IMR-90 (cell line): ENCODE measurements at regions not wholly inside any gene's neighbourhood (a gene's known extent, or its start where the extent isn't known, plus 50 kb on each side); places are given as distances from the start of the nearest gene placed in this dataset.

Experiments used
- ATAC-seq: fragments of 200-7000 bp; cut with Tn5 transposase; 2 replicates; pipeline ENCODE4 v1.9.1; 2020; ENCODE audit warnings: low read depth, mild to moderate bottlenecking, moderate library complexity
- BruUV-seq: library from RNA; stranded (reverse); fragments of 400-500 nt; replicated peaks from 2 replicates; lab custom pipeline; 2021; lab: Mats Ljungman, UMichigan
- CTCF ChIA-PET: fragments of 300-600 bp; formaldehyde crosslinking; extraction: SDS; loops from one replicate; lab custom pipeline; 2021; ENCODE audit warnings: antibody characterized with exemption; lab: Yijun Ruan, JAX
- POLR2A ChIA-PET: fragments of 300-600 bp; sonication (Branson Sonifier 250); formaldehyde crosslinking; loops from one replicate; lab custom pipeline; 2022; ENCODE audit warnings: antibody characterized with exemption; ENCODE audit not compliant: unreplicated experiment; lab: Charles Lee
- DNase-seq: peaks from one replicate; pipeline ENCODE4 v3.0.0; 2013
- H2AFZ ChIP-seq: replicated peaks from 2 replicates; pipeline ENCODE3; 2013; ENCODE audit warnings: low read length, mild to moderate bottlenecking; ENCODE audit not compliant: poor library complexity
- H2AK5ac ChIP-seq: 2 replicates; pipeline ENCODE4 v1.6.1; 2013; ENCODE audit warnings: low read depth, low read length, inconsistent platforms
- H2AK9ac ChIP-seq: replicated peaks from 2 replicates; pipeline ENCODE3; 2013; ENCODE audit warnings: mild to moderate bottlenecking, low read depth, low read length, moderate library complexity; ENCODE audit not compliant: poor library complexity
- H2BK120ac ChIP-seq: 2 replicates; pipeline ENCODE4 v1.6.1; 2013; ENCODE audit warnings: low read depth, low read length, inconsistent platforms
- H2BK15ac ChIP-seq: 3 replicates; pipeline ENCODE4 v1.6.1; 2013; ENCODE audit warnings: low read depth, low read length, inconsistent platforms
- H2BK20ac ChIP-seq: 2 replicates; pipeline ENCODE4 v1.6.1; 2013; ENCODE audit warnings: low read depth, mild to moderate bottlenecking, inconsistent platforms, low read length, moderate library complexity
- H2BK5ac ChIP-seq: 2 replicates; pipeline ENCODE4 v1.6.1; 2013; ENCODE audit warnings: mild to moderate bottlenecking, low read depth, low read length, inconsistent platforms; ENCODE audit not compliant: poor library complexity, severe bottlenecking
- H3K14ac ChIP-seq: replicated peaks from 2 replicates; pipeline ENCODE4 v1.6.1; 2013; ENCODE audit warnings: low read depth, low read length, inconsistent platforms
- H3K18ac ChIP-seq: 2 replicates; pipeline ENCODE4 v1.6.1; 2013; ENCODE audit warnings: low read depth, low read length, control low read depth
- H3K23ac ChIP-seq: 2 replicates; pipeline ENCODE4 v1.6.1; 2013; ENCODE audit warnings: low read depth, low read length, inconsistent platforms
- H3K27ac ChIP-seq: 2 replicates; pipeline ENCODE4 v1.5.1; 2013; ENCODE audit warnings: mild to moderate bottlenecking, control low read depth, low read length; ENCODE audit not compliant: insufficient read depth
- H3K27me3 ChIP-seq: 2 replicates; pipeline ENCODE4 v1.6.1; 2013; ENCODE audit warnings: low read length; ENCODE audit not compliant: control insufficient read depth, insufficient read depth
- H3K36me3 ChIP-seq: 2 replicates; pipeline ENCODE4 v1.6.1; 2013; ENCODE audit warnings: low read length, mixed read lengths; ENCODE audit not compliant: control insufficient read depth, insufficient read depth
- H3K4ac ChIP-seq: 2 replicates; pipeline ENCODE4 v1.6.1; 2013; ENCODE audit warnings: low read depth, low read length, inconsistent platforms
- H3K4me1 ChIP-seq: 2 replicates; pipeline ENCODE4 v1.6.1; 2013; ENCODE audit warnings: low read length, mixed read lengths; ENCODE audit not compliant: control insufficient read depth, insufficient read depth
- H3K4me2 ChIP-seq: 2 replicates; pipeline ENCODE4 v1.6.1; 2013; ENCODE audit warnings: low read depth, mild to moderate bottlenecking, control low read depth, low read length, moderate library complexity
- H3K4me3 ChIP-seq: 2 replicates; pipeline ENCODE4 v1.5.1; 2013; ENCODE audit warnings: low read depth, mild to moderate bottlenecking, control low read depth, low read length, moderate library complexity; ENCODE audit not compliant: insufficient read depth
- H3K56ac ChIP-seq: 2 replicates; pipeline ENCODE4 v1.6.1; 2013; ENCODE audit warnings: low read length, inconsistent platforms; ENCODE audit not compliant: insufficient read depth; ENCODE audit errors: extremely low read depth
- H3K79me1 ChIP-seq, 2 experiments: 2 replicates each; pipeline ENCODE4 v1.6.1; 2013; ENCODE audit warnings: low read length in 2 of 2, inconsistent platforms in 1 of 2, low read depth in 1 of 2
- H3K9ac ChIP-seq: 2 replicates; pipeline ENCODE4 v1.6.1; 2013; ENCODE audit warnings: low read depth, low read length, control low read depth
- H3K9me1 ChIP-seq: 2 replicates; pipeline ENCODE4 v1.6.1; 2013; ENCODE audit warnings: low read length, inconsistent platforms; ENCODE audit not compliant: insufficient read depth
- H3K9me3 ChIP-seq: 2 replicates; pipeline ENCODE4 v1.6.1; 2013; ENCODE audit warnings: low read length; ENCODE audit not compliant: control insufficient read depth, insufficient read depth
- H4K20me1 ChIP-seq: 2 replicates; pipeline ENCODE4 v1.6.1; 2013; ENCODE audit warnings: low read length, inconsistent platforms; ENCODE audit not compliant: insufficient read depth
- H4K5ac ChIP-seq: 2 replicates; pipeline ENCODE4 v1.6.1; 2013; ENCODE audit warnings: mild to moderate bottlenecking, low read depth, low read length, control low read depth
- H4K8ac ChIP-seq, 2 experiments: 2 replicates each; pipeline ENCODE4 v1.6.1; 2013; ENCODE audit warnings: low read depth in 2 of 2, low read length in 2 of 2, control low read depth in 1 of 2, inconsistent platforms in 1 of 2
- H4K91ac ChIP-seq: 2 replicates; pipeline ENCODE4 v1.6.1; 2013; ENCODE audit warnings: low read depth, low read length, inconsistent platforms; ENCODE audit not compliant: insufficient read depth
- CHD1 ChIP-seq: IDR thresholded peaks from 2 replicates; pipeline ENCODE4 v1.6.1; 2012; ENCODE audit warnings: low read depth, low read length, improper control_type of control experiment
- MAZ ChIP-seq: IDR thresholded peaks from 2 replicates; pipeline ENCODE4 v1.6.1; 2012; ENCODE audit warnings: low read depth, mild to moderate bottlenecking, low read length, improper control_type of control experiment, moderate library complexity, borderline replicate concordance
- NFE2L2 ChIP-seq: fragments of 150-350 bp; IDR thresholded peaks from 2 replicates; pipeline ENCODE4 v1.6.1; 2016; ENCODE audit warnings: low read depth, mild to moderate bottlenecking, low read length
- POLR2A ChIP-seq: IDR thresholded peaks from 2 replicates; pipeline ENCODE4 v1.6.1; 2012; ENCODE audit warnings: mild to moderate bottlenecking, low read depth, low read length
- RAD21 ChIP-seq: IDR thresholded peaks from 2 replicates; pipeline ENCODE4 v1.6.1; 2012; ENCODE audit warnings: low read length, improper control_type of control experiment
- RCOR1 ChIP-seq: IDR thresholded peaks from 2 replicates; pipeline ENCODE4 v1.6.1; 2012; ENCODE audit warnings: mild to moderate bottlenecking, low read length, improper control_type of control experiment; ENCODE audit not compliant: insufficient replicate concordance
- WGBS, 2 experiments: methylation state at CpG; one replicate each; pipeline versions ENCODE4 v1.1.5 to v1.1.7; 2013; ENCODE audit warnings: missing lambda C conversion rate in 2 of 2; ENCODE audit not compliant: insufficient read length in 1 of 2; ENCODE audit errors: extremely low coverage in 2 of 2; 5-methylcytosine and 5-hydroxymethylcytosine counted together
- dilution Hi-C: fragments of 300-500 bp; cut with HindIII; formaldehyde crosslinking; loops from one replicate; pipeline ENCODE4 v1.14.3; 2018; ENCODE audit warnings: low sequenced_read_pairs; ENCODE audit not compliant: unreplicated experiment
- in situ Hi-C: fragments of 300-500 bp; cut with MboI; formaldehyde crosslinking; loops from 3 replicates; pipeline ENCODE4 v1.14.3; 2019; ENCODE audit warnings: low sequenced_read_pairs, inconsistent platforms, mixed read lengths
- intact Hi-C: fragments of 100-400 bp; cut with micrococcal nuclease; formaldehyde crosslinking; loops from 2 replicates; pipeline ENCODE4 v1.10.0; 2022

DNA sequence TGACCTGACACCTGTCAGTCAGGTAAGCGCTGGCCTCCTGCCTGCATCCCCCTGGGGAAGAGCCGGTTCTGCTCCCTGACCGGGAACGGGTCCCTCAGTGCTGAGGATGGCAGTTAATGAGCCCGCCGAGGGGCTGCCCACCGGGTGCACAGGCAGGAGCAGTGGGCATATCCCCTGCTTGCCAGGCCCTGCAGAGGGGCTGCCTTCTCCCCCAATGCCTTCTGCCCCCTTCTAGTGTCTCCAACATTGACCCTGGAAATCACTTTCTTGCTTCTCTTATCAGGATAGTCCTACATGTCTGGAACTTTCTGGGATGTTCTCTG is 388.5 kb downstream of the SEC14L1 start:
- DNase-seq (no peak), ATAC-seq (no peak)
- Histone ChIP-seq H3K27me3 (peaks cover 38% of the 10 kb centered on the region), H3K23ac (no peak overlapping the region), H4K91ac (no peak overlapping the region), H2BK20ac (no peak overlapping the region), H4K20me1 (no peaks in the 10 kb centered on the region), H3K4me2 (no peak overlapping the region), H2AK9ac (no peak overlapping the region), H3K14ac (no peak overlapping the region), H3K56ac (no peak overlapping the region), H4K5ac (no peak overlapping the region), H3K4me3 (no peak overlapping the region), H2AK5ac (no peak overlapping the region), H3K9ac (no peak overlapping the region), H2BK15ac (no peak overlapping the region), H2BK5ac (no peak overlapping the region), H3K4me1 (no peaks in the 10 kb centered on the region), H3K27ac (no peak overlapping the region), H2BK120ac (no peak overlapping the region), H3K79me1 (no peaks in the 10 kb centered on the region), H3K9me1 (no peaks in the 10 kb centered on the region), H2AFZ (no peak overlapping the region), H3K4ac (no peak overlapping the region), H3K36me3 (no peaks in the 10 kb centered on the region), H4K8ac (no peak overlapping the region), H3K9me3 (peaks cover 7% of the 10 kb centered on the region), H3K18ac (no peak overlapping the region)
- WGBS, 2 experiments, result 18% methylated on average over 2 of the region's 7 CpGs; no CpG with 5 or more reads in 1 of the 2 experiments
- CTCF ChIA-PET, result no interaction called here
- TF ChIP-seq MAZ, result no peak
- TF ChIP-seq RAD21, result no peak
- no peak for TF ChIP-seq NFE2L2
- TF ChIP-seq CHD1, result no peak
- TF ChIP-seq RCOR1, result no peak
- no peak for TF ChIP-seq POLR2A
- intact Hi-C loops (no loop called here), in situ Hi-C loops (no loop called here), dilution Hi-C loops (no loop called here)
- no TSS peak for BruUV-seq
- POLR2A ChIA-PET, result no interaction called here
